ENCODE measurements at regions not wholly inside any gene's neighbourhood (a gene's known extent, or its start where the extent isn't known, plus 50 kb on each side); places are given as distances from the start of the nearest gene placed in this dataset.

GRCh38 chr2:5562426-5562825, 129.8 kb upstream of the SOX11 start:
- TF ChIP-seq EZH2 (IDR thresholded peaks at IDR 0.05; ENCODE audit: borderline replicate concordance, low read depth, low read length, severe bottlenecking) (no peak), CTCF (IDR thresholded peaks at IDR 0.05; ENCODE audit: borderline replicate concordance, extremely low read depth, low read length, poor library complexity, severe bottlenecking) (no peak)

All from DND-41 (cell line).